Stimulated activated CD8-positive, alpha-beta memory T cell treated with anti-CD3 and anti-CD28 coated beads, Interleukin-7, amount 100 ng/mL, for 24 hours (primary cell): ENCODE measurements at regions not wholly inside any gene's neighbourhood (a gene's known extent, or its start where the extent isn't known, plus 50 kb on each side); places are given as distances from the start of the nearest gene placed in this dataset.

Experiments
- DNase-seq: peaks from one replicate; pipeline ENCODE4 v3.0.0-alpha.2; 2020; ENCODE audit warnings: low read depth

DNA sequence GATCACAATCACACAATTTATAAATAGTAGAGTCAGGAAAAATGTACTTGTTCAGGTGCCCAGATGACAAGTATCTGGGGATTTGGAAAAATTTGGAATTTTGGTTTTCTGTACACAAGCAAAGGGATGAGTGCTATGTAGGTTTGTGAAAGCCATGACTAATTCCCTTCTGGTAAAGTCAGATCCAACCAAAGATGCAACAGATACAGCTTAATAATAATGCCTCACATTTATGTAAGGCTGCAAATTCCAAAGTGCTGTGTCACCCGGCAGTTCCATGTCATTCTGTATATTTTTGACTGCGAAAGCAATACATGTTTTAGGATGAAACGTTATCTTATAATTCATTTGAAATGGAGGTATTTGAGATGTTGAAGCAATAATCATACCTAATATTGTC, 102.7 kb upstream of the AGBL1 start:
- DNase-seq, result no peak

DNA sequence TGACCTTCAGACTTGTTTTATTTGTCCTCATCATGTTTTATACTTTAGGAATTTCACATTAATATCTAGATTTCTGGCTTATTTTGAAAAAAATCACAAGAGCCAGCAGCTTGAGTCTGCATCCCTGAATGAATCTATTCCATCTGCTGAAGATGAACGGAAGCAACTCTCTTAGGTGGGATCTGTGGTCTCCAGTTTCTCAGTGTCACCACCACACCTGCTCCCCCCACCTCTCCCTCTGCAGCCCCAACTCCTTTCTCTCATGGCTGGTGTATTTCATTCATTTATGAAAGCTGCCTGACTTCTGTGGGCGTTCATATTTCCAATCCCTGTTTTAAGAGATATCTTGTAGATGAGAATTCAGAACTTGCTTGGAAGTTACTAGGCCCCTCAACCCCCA, 102.1 kb upstream of the AGBL1 start:
- DNase-seq, result no peak

GRCh38 chr15:85979929-85980328, 99.7 kb upstream of the AGBL1 start:
- DNase-seq, result no peak

GRCh38 chr15:85980946-85981345, 98.7 kb upstream of the AGBL1 start:
- DNase-seq, result no peak

DNA sequence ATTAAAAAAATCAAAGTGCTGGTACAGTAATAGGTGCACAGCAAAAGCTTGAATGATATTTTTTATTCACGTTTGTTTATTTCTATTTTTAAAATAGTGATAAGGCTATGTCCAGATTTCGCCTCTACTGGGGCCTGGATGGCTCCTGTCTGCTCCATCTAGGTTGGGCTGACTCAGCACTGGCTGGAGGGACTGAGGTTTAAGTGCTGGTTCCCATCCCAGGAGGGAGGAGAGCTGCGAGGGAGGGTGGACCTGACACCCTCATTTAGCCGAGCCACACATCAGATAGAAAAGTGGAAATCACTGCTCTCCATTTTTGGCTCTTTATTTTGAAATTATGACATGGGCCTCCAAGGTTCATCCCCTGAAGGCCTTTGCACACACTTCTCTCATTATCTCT, 95.4 kb upstream of the AGBL1 start:
- DNase-seq, result no peak

DNA sequence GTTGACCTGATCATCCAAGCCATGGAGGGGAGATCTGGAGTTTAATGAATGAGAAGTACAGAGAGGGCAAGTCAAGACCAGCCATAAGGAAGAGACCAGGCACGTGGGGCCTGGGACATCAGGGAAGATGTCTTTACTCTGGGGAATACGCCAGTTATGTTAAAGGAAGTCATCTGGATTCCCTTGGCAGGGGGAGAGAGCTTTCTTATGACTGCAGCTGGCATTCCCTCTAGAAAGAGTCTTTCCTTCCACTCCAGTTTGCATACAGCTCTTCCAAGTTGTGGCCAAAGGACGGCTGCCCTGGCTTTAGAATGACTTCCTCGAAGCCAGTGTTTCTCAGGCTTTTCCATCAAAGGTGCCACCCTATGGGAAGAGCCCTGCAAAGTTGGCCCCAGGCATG, 93.6 kb upstream of the AGBL1 start:
- DNase-seq, result no peak

GRCh38 chr15:85986741-85987140, 92.9 kb upstream of the AGBL1 start:
- no peak for DNase-seq

DNA sequence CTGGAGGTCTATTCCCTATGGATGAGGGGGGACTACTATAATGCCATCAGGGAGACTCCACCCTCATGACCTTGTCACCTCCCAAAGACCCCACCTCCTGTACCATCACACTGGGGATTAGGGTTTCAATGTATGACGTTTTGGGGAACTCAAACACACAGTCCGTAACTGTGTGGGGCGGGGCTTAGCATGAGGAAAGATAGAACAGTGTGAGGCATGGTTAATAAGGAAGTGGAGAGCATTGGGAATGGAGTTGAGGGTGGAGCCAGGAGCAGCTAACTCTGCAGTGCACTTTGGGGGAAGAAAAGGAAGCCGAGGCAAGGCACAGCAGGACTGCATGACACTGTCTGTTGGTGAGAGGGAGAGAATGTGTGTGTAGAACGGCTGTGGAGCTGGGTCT, 90.9 kb upstream of the AGBL1 start:
- no peak for DNase-seq

- no peak for DNase-seq
These were observed 87.4 kb upstream of the AGBL1 start for GRCh38 chr15:85992224-85992623.

- no peak for DNase-seq
These were observed 86.6 kb upstream of the AGBL1 start for GRCh38 chr15:85993116-85993515.

DNA sequence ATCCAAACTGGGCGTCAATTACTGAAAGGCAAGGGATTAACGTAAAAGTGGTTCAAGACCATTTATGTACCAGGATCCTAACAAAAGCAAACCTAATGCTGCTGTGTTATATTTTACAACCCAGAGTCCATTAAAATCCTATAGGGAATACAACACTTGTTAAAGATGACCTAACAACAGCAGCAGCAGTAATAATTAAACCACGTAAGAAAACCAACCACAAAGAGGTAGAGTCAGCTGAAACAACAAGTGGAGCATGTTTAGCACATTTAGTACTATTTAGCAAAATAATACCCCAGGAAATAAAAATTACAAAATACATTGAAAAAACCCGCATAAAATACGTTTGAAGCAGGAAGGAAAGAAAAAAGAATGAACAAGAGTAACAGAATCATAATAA, 82.1 kb upstream of the AGBL1 start:
- DNase-seq, result no peak

- no peak for DNase-seq
These were observed 80.0 kb upstream of the AGBL1 start for GRCh38 chr15:85999658-86000057.

DNA sequence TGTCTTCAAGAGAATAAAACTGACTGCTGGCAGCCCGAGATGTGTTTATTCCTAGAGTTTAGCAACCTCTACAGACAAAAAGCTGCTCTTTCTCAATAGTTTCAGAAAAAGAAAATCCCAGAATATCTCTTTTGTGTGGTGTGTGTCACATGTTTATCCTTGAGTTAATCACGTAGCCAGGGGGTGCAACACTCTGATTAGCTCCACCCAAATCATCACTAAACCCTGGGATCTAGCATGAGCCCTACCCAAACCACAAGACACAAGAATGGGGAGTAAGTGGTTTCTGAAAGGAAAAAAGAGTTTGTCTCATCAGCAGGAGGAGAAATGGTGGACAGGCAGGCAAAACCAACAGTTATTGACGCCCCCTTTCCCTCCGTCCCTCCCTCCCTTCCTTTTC, 78.5 kb upstream of the AGBL1 start:
- DNase-seq, result no peak

DNA sequence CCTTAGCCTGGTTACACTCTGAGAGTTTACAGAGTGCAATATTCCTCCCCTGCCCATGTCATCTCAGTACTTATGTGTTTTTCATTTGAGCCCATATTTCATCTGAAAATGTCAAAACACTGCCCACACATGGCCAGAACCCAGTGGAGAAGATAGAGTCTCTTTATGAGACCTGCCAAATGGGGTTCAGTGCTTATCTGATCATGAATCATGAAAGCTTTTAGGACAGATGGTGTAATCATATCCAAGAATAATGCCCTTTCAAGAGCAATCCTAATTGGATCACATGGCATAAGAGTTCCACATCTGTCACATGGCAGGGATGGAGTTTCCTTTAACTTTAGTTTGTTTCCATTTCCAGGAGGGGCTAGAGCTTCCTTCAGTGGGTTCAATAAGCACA, 77.2 kb upstream of the AGBL1 start:
- no peak for DNase-seq

GRCh38 chr15:86004061-86004460, 75.6 kb upstream of the AGBL1 start:
- DNase-seq, result no peak

- no peak for DNase-seq
These were observed 73.1 kb upstream of the AGBL1 start for GRCh38 chr15:86006546-86006945.

DNA sequence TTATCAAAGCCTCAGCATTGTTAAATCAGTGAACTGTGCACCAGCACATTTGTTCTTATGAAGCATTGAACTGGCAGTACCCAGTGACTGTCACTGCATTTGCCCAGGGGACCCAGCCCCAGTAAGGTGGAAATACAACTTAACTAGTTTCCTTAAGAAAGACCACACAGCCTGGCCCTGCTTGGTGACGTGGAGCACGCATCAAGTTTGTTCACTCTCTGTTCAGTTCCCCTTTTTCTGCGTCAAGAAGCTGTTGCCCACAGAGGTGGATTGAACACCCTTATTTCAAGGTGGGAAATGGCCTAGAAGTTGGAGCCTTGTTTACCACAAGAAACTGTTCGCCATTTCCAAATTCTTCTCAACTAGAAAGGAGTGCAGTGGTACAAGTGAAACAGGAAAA, 69.9 kb upstream of the AGBL1 start:
- no peak for DNase-seq

DNA sequence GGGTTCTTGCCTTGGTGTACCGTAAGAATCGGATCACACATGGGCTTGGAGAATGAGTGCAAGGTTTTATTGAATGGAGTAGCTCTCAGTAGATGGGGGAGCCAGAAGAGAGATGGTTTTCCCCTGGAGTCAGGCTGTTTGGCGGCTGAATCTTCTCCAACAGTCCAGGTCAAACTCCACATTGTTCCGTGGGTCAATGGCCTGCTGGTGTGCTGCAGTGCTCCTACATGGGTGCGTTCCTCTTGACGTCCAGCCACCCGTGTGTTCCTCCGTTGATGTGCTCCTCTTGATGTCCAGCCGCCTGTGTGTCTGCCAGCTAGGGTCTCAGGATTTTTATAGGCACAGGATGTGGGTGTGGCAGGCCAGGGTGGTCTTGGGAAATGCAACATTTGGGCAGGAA, 69.3 kb upstream of the AGBL1 start:
- no peak for DNase-seq

- DNase-seq, result no peak
These were observed 68.8 kb upstream of the AGBL1 start for GRCh38 chr15:86010891-86011290.

DNA sequence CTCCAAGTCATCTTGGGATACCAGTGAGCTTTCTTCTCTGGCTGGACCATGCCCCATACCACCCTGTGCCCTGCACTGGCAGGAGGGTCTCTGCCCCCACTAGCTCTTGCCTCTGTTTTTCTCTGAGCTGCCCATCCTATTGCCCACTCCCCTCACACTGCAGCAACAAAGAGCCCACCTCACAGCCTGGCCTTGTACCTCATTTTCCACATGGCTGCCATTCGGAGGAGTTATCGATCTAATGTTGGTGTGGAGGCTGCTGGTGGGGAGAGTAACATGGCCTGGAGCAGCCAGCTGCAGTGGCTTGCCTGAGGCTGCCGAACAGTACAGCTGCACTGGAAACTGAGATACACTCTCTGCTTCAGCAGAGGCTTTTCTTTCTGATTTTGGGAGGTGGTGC, 65.7 kb upstream of the AGBL1 start:
- no peak for DNase-seq

DNA sequence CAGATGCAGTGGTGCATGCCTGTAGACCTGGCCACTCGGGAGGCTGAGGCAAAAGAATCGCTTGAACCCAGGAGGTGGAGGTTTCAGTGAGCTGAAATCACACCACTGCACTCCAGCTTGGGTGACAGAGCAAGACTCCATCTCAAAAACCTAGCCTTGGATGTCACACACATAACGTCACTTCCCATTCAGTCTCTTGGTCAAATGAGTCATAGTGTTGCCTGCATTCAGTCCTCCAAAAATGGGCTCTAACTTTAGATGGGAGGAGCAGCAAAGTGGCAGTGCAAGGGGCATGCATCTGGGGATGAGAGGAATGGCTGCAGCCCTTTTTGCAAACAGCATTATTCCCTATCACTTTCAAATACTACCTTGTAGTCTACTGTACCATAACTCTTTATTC, 62.9 kb upstream of the AGBL1 start:
- DNase-seq, result no peak

- DNase-seq, result no peak
These were observed 61.0 kb upstream of the AGBL1 start for GRCh38 chr15:86018679-86019078.

- DNase-seq, result no peak
These were observed 58.1 kb upstream of the AGBL1 start for GRCh38 chr15:86021281-86022264.

DNA sequence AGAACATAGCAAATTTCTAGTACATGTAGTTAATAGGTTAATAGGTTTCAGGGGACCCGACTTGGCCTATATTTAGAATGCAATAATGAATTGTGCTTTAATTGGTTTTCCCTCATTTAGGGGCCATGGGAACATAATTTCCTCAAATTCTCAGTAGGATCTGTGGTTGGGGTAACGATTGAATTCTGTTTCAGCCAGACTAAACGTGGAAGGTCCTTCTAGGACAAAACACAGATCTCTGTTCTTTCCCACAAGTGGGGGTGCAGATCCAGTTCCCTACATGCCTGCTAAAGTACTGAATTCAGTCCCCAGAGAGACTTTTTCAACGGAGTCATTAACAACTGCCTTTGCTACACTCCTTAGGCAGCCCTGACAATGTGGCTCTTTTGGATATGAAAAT, 50.7 kb upstream of the AGBL1 start:
- no peak for DNase-seq
